Fibroblast of skin of right quadriceps (primary cell): ENCODE measurements at regions not wholly inside any gene's neighbourhood (a gene's known extent, or its start where the extent isn't known, plus 50 kb on each side); places are given as distances from the start of the nearest gene placed in this dataset.
"Not testable (repeated sequence)": the region's sequence is repeated elsewhere in the genome, so short reads cannot be mapped to it uniquely, and the experiment has no call there.

Experiments
- DNase-seq: peaks from one replicate; pipeline ENCODE4 v3.0.0-alpha.2; 2013

- no peak for DNase-seq
Measured at GRCh38 chr3:193909387-193909786, 226.6 kb upstream of the HES1 start.

- no peak for DNase-seq
Measured at GRCh38 chr3:193910310-193910709, 225.6 kb upstream of the HES1 start.

GRCh38 chr3:193910886-193911738 is 224.8 kb upstream of the HES1 start:
- no peak for DNase-seq

GRCh38 chr3:193911784-193912340 is 224.1 kb upstream of the HES1 start:
- no peak for DNase-seq

- DNase-seq = no peak
Measured at GRCh38 chr3:193912621-193913178, 223.2 kb upstream of the HES1 start.

- no peak for DNase-seq
Measured at GRCh38 chr3:193914602-193915001, 221.3 kb upstream of the HES1 start.

GRCh38 chr3:193915099-193915498 is 220.8 kb upstream of the HES1 start:
- DNase-seq = no peak

GRCh38 chr3:193915613-193916012 is 220.3 kb upstream of the HES1 start:
- no peak for DNase-seq

GRCh38 chr3:193917158-193917557 is 218.8 kb upstream of the HES1 start:
- DNase-seq = no peak

- no peak for DNase-seq
Measured at GRCh38 chr3:193921465-193921864, 214.5 kb upstream of the HES1 start.

- no peak for DNase-seq
Measured at GRCh38 chr3:193922034-193922774, 213.7 kb upstream of the HES1 start.

GRCh38 chr3:193923958-193924357 is 212.0 kb upstream of the HES1 start:
- DNase-seq = not testable (repeated sequence)

- not testable (repeated sequence) for DNase-seq
Measured at GRCh38 chr3:193926071-193926470, 209.9 kb upstream of the HES1 start.

GRCh38 chr3:193927413-193928206 is 208.3 kb upstream of the HES1 start:
- DNase-seq = not testable (repeated sequence)

GRCh38 chr3:193928354-193929209 is 207.4 kb upstream of the HES1 start:
- no peak for DNase-seq

GRCh38 chr3:193929373-193929772 is 206.6 kb upstream of the HES1 start:
- DNase-seq = no peak

GRCh38 chr3:193929921-193930646 is 205.9 kb upstream of the HES1 start:
- DNase-seq = no peak

GRCh38 chr3:193932136-193932535 is 203.8 kb upstream of the HES1 start:
- DNase-seq = peak; percentile 5

GRCh38 chr3:193932576-193932975 is 203.4 kb upstream of the HES1 start:
- DNase-seq = no peak

GRCh38 chr3:193933451-193933850 is 202.5 kb upstream of the HES1 start:
- no peak for DNase-seq

- DNase-seq = no peak
Measured at GRCh38 chr3:193935916-193936315, 200.0 kb upstream of the HES1 start.
